ENCODE measurements at regions not wholly inside any gene's neighbourhood (a gene's known extent, or its start where the extent isn't known, plus 50 kb on each side); places are given as distances from the start of the nearest gene placed in this dataset.
"Not testable (repeated sequence)": the region's sequence is repeated elsewhere in the genome, so short reads cannot be mapped to it uniquely, and the experiment has no call there.

- DNase-seq, result peak; percentile 38
Measured at GRCh38 chr7:159335181-159335926, 190.7 kb upstream of the VIPR2 start.

- not testable (repeated sequence) for DNase-seq
Measured at GRCh38 chr7:159332854-159333479, 188.3 kb upstream of the VIPR2 start.

DNA sequence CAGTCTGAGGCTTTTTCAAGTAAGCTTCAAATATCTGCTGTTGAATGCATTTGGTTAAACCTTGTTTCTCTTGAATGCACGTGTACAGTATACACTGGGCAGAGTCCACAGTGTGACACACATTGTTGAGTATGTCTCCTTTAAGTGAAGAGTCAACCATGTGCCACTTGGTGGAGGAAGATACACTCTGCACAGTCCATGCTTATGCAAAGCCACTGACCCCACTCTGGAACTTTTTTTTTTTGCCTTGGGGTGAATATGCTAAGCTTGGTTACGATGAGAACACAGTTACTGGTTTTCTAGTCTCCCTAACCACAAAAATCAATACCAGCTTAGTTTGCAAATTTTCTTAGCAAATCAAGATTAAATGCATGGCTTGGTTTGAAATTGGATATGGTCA lies 186.8 kb upstream of the VIPR2 start:
- no peak for DNase-seq

DNA sequence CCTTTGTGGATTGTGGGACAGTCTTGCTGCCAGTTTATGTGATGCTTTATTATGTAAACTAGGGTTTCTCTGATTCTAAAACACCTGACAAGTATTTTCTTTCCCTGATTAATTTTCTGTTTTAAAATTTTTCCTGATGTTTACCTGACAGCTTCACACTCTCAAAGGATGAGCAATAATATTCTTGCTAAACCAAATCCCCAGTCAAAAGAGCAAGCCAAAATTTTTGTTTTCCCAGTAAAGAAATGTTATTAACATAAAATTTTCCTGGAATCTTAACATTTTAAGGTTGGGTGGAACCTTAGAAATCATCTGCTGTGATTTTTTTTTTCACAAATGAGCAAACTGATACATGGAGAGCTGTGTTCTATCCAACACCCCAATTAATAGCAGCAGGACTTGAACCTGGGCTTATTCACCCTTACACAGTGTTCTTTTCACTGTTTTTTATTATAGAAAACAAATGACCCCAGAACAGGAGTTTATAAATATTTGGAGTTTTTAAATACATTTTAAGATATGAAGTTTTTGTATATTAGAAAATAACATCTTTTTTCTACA lies 185.2 kb upstream of the VIPR2 start:
- DNase-seq, result no peak

DNA sequence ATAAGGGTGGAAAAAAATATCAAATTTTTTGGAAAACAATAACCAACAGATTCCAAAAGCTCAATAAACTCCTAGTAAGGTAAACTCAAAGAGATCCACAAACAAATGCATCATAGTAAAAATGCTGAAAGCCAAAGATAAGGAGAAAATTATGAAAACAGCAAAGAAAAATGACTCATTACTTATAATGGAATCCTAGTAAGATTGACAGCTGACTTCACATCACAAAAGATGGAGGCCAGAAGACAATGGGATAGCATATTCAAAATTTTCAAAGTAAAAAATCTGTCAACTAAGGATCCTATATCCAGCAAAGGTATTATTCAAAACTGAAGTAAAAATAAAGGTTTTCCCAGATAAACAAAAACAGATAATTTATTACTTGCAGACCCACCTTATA lies 183.4 kb upstream of the VIPR2 start:
- DNase-seq, result no peak

DNA sequence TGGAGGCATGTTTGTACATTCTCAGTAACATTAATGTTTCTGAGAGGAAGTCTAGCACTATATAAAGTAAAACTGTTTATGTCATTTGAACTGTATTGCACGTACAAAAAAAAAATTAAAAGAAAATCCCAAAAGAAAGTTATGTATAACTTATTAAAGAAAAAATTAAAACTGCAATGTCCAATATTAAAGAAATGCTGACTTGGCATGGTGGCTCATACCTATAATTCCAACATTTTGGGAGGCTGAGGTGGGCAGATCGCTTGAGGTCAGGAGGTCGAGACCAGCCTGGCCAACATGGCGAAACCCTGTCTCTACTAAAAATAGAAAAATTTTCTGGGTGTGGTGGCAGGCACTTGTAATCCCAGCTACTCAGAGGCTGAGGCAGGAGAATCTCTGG lies 178.7 kb upstream of the VIPR2 start:
- DNase-seq, result no peak

GRCh38 chr7:159321278-159321677 lies 176.6 kb upstream of the VIPR2 start:
- no peak for DNase-seq

DNA sequence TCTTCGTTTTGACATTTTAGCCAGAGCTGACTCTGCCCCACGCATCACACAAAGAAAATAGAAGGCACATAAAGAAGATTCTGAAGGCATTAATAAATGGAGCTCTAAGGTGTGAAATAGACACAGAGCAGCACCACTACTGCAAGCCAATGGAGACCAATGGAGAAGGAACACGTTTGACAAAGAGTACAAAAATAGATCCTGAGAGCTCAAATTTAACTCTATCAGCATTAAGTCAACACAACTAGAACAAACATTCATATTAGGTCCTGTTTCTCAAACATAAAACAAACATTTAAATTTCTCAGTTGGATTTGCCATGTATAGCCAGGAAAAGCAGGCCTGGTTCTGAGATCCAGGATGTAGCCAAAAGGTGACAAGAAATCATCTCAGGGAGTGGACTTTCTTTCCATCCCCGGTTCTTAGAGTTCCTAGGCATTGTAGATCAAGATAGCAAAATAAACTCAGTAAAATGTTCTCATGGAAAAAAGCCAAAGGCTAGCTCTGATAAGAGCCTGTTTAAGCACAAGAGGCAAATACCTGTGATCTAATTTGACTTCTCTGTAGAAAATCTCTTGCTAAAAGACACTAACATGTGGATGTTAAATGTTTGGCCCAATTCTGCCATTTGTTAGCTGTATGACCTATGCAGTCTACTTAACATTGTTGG lies 174.2 kb upstream of the VIPR2 start:
- no peak for DNase-seq

DNA sequence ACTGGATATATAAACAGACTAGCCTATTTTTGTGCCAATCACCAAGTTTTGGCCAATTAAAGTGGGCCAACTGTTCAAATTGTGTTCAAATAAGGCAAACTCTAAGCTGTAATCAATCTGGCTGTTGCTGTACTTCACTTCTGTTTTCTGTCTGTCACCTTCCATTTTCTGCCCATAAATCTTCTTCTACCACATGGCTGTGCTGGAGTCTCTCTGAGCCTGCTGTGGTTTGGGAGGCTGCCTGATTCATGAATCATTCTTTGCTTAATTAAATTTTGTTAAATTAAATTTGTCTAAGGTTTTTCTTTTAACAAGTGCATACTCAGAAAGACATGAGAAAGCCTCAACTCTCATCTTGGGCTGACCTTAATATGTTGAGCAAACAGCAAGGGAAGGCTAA lies 172.6 kb upstream of the VIPR2 start:
- no peak for DNase-seq

DNA sequence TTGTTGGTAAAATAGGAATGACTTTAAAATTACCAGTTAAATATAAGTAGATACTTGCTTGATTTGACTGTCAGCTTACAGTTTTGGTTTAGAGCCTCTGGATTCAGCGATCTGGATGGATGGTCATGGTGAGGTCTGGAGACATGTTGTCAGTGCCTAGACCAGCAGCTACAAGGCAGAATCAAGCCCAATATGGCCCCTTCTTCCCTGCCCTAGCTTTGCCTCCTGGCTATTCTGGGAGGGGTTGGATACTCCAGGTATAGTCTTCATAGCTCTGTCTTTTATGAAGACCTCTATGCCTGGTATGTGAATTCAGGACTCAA lies 166.5 kb upstream of the VIPR2 start:
- no peak for DNase-seq

DNA sequence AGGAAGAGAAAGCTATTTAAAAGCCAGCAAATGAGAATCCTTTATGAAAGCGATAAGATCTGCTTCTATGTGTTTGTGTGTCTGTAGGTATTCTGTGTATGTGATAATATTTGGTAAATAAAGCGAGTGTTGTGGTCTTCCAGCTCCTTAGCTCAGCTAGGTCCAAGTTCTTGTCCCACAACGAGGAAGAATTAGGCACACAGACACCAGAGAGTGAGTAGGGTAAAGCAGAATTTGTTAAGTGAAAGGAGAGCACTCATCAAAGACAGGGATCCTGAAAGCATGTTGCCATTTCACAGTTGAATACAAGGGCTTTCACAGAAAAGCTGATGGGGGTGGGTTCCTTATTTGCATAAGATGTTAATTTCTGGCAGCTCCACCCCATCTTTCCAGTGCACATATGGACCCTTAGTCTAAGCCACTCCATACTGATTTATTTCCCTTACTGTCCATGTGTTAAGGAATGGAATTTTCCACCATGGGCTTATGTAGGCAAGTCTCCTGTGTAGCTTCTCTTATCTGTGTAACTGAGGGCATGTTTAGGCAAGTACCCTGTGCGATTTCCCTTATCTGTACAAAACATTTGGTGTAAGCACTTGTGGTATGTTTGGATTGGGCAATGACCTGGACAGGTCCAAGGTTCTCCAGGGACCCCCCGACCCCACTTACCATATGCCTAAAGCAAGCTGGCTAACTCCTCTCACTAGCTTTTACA lies 165.9 kb upstream of the VIPR2 start:
- DNase-seq, result no peak

GRCh38 chr7:159309214-159309613 lies 164.5 kb upstream of the VIPR2 start:
- DNase-seq, result not testable (repeated sequence)

GRCh38 chr7:159306012-159306411 lies 161.3 kb upstream of the VIPR2 start:
- no peak for DNase-seq

DNA sequence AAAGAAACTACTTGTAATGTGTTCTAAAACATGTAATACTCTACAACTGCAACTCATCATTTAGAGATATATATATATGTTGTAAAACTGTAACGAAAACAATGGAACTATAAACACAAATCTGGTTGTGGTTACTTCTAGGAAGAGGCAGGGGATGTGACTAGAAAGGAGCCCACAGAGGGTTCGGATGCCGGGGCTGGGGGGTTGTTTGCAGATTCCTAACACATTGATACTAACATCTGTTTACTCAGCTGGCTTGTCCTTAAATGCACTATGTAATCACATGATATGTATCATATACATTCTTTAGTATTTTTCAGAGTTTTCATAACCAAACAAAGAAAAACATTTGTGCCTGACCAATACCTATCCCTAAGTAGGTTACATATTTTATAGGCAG lies 160.5 kb upstream of the VIPR2 start:
- not testable (repeated sequence) for DNase-seq

DNA sequence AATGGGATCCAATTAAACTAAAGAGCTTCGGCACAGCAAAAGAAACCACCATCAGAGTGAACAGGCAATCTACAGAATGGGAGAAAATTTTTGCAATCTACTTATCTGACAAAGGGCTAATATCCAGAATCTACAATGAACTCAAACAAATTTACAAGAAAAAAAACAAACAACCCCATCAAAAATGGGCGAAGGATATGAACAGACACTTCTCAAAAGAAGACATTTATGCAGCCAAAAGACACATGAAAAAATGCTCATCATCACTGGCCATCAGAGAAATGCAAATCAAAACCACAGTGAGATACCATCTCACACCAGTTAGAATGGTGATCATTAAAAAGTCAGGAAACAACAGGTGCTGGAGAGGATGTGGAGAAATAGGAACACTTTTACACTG lies 158.8 kb upstream of the VIPR2 start:
- DNase-seq, result not testable (repeated sequence)

- no peak for DNase-seq
Measured at GRCh38 chr7:159296093-159296681, 151.5 kb upstream of the VIPR2 start.

DNA sequence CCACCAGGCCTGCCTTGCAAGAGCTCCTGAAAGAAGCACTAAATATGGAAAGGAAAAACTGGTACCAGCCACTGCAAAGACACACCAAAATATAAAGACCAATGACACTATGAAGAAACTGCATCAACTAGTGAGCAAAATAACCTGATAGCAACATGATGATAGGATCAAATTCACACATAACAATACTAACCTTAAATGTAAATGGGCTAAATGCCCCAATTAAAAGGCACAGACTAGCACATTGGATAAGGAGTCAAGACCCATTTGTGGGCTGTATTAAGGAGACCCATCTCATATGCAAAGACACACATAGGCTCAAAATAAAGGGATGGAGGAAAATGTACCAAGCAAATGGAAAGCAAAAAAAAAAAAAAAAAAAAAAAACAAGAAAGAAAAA lies 141.8 kb upstream of the VIPR2 start:
- not testable (repeated sequence) for DNase-seq

DNA sequence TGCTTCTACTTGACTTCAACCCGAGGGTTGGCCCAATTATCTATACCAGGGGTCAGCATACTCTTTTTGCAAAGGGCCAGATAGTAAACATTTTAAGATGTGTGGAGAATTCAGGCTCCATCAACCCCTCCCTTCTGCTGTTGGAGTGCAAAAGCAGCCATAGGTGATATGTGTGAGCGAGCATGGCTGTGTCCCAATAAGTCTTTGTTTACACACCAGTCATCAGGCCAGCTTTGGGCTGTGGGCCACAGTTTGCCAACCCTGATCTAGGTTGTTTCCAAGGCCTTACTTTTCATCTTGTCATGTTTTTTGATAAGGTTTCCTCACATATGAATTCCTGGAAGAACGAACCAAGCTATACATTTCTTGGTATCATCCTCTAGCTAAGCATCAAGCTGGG lies 136.9 kb upstream of the VIPR2 start:
- no peak for DNase-seq

- no peak for DNase-seq
Measured at GRCh38 chr7:159280008-159280407, 135.3 kb upstream of the VIPR2 start.

DNA sequence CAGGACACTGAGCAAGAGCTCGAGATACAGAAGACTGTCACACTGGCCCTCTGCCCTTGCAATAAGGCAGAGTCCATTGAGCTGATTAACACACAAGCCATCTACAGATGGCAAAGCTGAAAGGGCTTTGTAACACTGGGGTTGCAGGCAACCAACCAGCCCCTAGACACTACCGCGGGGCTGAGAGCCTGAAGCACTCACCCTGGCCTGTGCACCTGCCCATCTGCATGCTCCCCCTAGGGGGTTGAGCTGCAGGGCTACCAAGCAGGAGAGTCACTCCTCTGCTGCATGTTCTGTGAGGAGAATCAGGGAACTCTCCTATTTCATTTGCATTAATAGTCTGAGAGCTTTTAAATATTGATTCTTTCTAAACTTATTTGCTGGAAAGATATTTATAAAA lies 128.1 kb upstream of the VIPR2 start:
- DNase-seq, result no peak

DNA sequence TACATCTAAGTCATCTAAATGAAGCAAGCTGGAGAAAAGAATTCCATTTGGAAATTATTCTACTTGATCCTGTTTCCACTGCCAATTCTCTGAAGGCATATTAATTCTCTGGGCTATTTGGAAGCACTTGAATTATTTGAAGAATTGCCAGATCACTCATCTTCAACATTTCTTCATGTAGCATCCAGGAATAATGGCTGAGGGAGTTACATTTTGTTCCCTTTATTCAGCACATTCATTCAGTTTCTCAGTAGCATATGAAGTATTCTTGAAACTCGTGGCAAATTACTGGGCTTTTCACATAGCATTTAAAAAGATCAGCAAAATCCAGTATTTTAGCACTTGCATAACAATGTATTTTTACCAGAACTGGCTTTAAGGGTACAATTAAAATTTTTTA lies 127.1 kb upstream of the VIPR2 start:
- no peak for DNase-seq

DNA sequence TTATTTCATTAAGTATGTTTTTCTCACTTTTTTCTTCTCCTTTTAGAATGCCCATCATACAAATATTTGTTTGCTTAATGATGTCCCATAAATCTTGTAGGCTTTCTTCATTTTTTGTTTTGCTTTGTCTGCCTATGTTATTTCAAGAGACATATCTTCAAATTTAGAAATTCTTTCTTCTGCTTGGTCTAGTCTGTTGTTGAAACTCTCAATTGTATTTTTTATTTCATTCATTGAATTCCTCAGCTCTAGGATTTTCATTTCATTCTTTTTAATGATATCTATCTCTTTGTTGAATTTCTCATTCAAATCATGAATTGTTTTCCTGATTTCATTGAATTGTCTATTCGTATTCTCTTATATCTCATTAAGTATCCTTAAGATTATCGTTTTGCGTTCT lies 125.1 kb upstream of the VIPR2 start:
- no peak for DNase-seq

DNA sequence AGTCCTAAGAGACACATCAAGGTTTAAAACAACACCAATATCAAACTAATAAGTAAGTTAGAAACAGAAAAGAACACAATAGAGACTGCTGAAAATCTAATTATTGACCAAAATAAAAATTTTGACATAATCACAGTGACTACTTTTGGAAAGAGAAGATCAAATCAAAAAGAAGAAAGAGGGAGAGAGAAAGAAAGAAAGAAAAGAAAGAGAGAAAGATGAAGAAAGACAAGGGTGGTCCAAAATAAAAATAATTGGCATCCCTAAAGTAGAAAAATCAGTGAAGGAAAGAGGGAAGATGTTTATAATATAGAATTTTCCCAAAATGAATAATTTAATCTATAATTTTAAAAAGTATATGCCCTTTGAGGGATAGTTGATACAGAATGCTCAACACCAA lies 118.8 kb upstream of the VIPR2 start:
- no peak for DNase-seq

Measured in RPMI8226 (cell line).